ENCODE measurements at regions not wholly inside any gene's neighbourhood (a gene's known extent, or its start where the extent isn't known, plus 50 kb on each side); places are given as distances from the start of the nearest gene placed in this dataset.
A peak's percentile ranks its signal among the peaks of the same experiment; 100 is the strongest.

- TF ChIP-seq NR2C2 (CRISPR knock-in tag; IDR thresholded peaks at IDR 0.05): no peak
- no peak for TF ChIP-seq NR2C2 (tag; IDR thresholded peaks at IDR 0.05)
- peak; percentile 64; the same call in 1 of the 2 replicates for TF ChIP-seq CEBPB (tag; IDR thresholded peaks at IDR 0.05)
- TF ChIP-seq SPI1 (IDR thresholded peaks at IDR 0.05; ENCODE audit: borderline replicate concordance, low read depth, low read length): 0 out of 2 replicates have a peak, but pooled peaks have one; percentile 10
- 0 out of 2 replicates have a peak, but pooled peaks have one; percentile 6 for TF ChIP-seq NFIC (IDR thresholded peaks at IDR 0.05)
- TF ChIP-seq ZBTB1 (CRISPR knock-in tag; IDR thresholded peaks at IDR 0.05; ENCODE audit: borderline replicate concordance, low read depth): no peak
- no peak for TF ChIP-seq TCF7 (IDR thresholded peaks at IDR 0.05; ENCODE audit: borderline replicate concordance)
- TF ChIP-seq DNMT1 (IDR thresholded peaks at IDR 0.05): no peak
- no peak; the same call in 1 of the 2 replicates for TF ChIP-seq MECOM (CRISPR knock-in tag; IDR thresholded peaks at IDR 0.05)
- no peak for TF ChIP-seq ZFP91 (CRISPR knock-in tag; IDR thresholded peaks at IDR 0.05)
- no peak for TF ChIP-seq CHCHD3 (CRISPR knock-in tag; IDR thresholded peaks at IDR 0.05)
- TF ChIP-seq, protein P1, sequence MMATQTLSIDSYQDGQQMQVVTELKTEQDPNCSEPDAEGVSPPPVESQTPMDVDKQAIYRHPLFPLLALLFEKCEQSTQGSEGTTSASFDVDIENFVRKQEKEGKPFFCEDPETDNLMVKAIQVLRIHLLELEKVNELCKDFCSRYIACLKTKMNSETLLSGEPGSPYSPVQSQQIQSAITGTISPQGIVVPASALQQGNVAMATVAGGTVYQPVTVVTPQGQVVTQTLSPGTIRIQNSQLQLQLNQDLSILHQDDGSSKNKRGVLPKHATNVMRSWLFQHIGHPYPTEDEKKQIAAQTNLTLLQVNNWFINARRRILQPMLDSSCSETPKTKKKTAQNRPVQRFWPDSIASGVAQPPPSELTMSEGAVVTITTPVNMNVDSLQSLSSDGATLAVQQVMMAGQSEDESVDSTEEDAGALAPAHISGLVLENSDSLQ (IDR thresholded peaks at IDR 0.05): peak; percentile 63; the same call in 1 of the 2 replicates
- no peak for TF ChIP-seq CEBPG (CRISPR knock-in tag; IDR thresholded peaks at IDR 0.05)
- peak in 1 of 2 experiments; percentile 51; a peak in 2 of 4 replicates for TF ChIP-seq CEBPG (tag; conservative IDR thresholded peaks at IDR 0.05 in 1 of 2, IDR thresholded peaks at IDR 0.05 in 1 of 2)
- TF ChIP-seq SIN3A (IDR thresholded peaks at IDR 0.05; ENCODE audit: borderline replicate concordance in 2 of 2, control insufficient read depth in 1 of 2, low read depth in 2 of 2, low read length in 2 of 2): no peak
Measured at GRCh38 chr2:144237830-144238627, 281.9 kb downstream of the ZEB2 start (continued).
